GM18873 (cell line): ENCODE measurements at regions not wholly inside any gene's neighbourhood (a gene's known extent, or its start where the extent isn't known, plus 50 kb on each side); places are given as distances from the start of the nearest gene placed in this dataset.

Experiments used
- ATAC-seq: cut with Tn5 transposase; IDR thresholded peaks from one replicate; pipeline ENCODE4 v1.9.1; 2021; ENCODE audit warnings: mild to moderate bottlenecking, moderate library complexity, moderate number of reproducible peaks; ENCODE audit not compliant: unreplicated experiment, low FRiP score

DNA sequence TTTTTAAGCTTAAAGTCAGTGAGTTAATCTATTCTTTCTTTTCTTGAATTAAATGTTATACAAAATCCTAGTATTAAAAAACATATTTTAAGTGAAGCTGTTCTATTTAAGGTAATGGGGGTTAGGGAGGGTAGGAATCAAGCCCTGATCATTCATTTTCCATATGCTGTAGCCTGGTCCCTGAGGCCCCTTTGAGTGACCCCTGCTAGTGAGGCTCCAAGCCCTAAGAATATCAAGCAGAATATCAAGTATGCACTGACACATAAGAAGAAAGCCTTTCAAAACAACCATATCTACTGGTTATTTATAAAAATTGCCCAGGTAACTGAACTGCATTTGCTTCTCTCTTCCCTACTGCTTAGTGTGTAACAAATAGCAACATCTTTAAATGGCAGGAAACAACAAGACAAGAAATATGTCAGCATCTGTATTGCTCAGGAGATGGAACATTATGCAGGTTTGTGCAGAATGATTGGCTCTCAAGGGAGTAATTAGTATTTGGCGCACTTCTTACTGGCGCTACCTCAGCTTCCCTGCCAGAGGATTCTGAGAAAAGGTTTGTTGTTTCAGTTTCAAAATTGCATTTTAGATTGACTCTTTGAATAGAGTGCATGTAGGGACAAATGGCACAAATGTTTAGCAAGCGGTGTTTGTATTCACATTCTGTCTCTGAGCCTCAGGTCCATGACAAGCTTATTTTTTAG is 223.0 kb downstream of the DUSP6 start:
- no peak for ATAC-seq

- ATAC-seq, result no peak
Observed at GRCh38 chr12:89126712-89127111, 225.6 kb downstream of the DUSP6 start.

- no peak for ATAC-seq
Observed at GRCh38 chr12:89122852-89123251, 229.4 kb downstream of the DUSP6 start.

- ATAC-seq, result no peak
Observed at GRCh38 chr12:89117448-89118034, 234.8 kb downstream of the DUSP6 start.

DNA sequence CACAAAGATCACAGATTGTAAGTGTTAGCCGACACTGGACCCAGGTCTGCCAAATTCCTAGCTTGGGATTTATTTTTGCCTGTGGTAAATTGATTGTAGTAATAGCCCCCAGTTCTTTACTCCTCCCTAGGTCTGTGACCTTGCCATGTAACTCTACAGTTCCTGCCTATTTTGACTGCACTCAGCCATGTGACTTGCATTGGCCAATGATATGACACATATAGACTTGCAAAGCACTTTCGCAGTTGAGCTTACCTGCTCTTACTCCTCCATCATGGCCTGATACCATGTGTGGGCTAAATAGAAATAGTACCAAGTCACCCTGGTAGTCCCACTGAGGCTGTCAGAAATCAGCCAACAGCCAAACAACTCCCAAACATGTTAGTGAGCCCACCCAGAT is 240.3 kb downstream of the DUSP6 start:
- ATAC-seq, result no peak

- no peak for ATAC-seq
Observed at GRCh38 chr12:89108265-89108664, 244.0 kb downstream of the DUSP6 start.

DNA sequence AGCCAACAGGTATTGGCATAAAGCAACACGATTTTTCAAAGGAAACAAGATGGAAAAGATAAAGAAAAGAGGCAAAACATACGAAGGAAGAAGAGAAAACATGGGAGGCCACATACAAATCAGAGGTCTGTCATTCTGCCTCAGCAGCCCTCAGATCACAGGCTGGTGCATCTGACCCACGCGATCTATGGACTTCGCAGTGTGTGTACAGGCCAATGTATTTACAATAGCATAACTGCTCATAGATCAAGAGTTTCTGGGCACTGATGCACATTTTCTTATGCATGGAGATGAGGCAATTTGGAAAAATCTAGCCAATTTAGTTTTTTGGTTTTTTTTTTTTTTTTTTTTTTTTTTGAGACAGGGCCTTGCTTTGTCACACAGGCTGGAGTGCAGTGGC is 245.4 kb downstream of the DUSP6 start:
- ATAC-seq, result no peak

DNA sequence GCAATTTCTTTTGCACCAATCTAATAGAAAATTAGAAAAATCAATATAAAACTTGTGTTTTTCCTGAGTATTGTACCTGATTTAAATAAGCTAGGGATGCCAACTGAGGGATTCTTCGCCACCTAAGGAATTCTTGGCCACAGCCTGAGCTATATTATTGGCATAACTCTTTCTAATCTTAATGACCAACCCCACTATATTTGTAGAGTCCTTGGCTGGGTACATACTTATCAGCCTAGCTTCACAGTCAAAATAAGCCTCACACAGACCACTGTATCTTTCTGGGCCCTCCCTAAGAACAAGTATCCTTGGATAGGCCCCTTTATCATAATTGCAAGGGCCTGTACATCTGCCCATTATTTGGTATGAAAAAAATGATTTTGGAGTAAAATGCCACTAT is 247.1 kb downstream of the DUSP6 start:
- no peak for ATAC-seq

DNA sequence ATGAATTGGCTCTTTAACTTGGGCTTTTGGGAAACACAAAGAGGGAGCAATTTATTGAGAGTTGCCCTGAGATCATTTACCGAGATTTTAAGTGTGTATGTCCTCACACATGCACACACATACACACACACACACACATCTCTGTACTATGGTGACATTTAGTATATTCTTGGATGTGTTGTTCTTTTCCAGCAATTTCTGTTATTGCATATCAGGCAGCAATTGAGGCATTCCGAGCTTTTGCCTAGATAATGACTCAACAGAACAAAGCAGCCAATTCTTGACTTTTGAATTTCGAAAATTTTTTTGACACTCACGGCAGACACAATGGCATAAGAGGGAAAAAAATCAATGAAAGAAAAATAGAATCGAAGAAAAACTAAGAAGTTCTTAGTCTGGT is 248.5 kb downstream of the DUSP6 start:
- no peak for ATAC-seq

GRCh38 chr12:89101440-89101839 is 250.9 kb downstream of the DUSP6 start:
- no peak for ATAC-seq

- no peak for ATAC-seq
Observed at GRCh38 chr12:89098441-89099112, 253.7 kb downstream of the DUSP6 start.

DNA sequence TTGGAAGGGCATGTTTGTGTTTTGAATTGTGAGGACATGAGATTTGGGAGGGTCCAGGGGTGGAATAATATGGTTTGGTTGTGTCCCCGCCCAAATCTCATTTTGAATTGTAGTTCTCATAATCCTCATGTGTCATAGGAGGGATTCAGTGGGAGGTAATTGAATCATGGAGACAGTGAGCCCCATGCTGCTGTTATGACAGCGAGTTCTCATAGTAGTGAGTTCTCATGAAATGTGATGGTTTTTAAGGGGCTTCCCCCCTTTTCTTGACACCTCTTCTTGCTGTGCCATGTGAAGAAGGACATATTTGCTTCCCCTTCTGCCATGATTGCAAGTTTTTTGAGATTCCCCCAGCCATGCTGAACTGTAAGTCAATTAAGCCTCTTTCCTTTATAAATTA is 260.0 kb downstream of the DUSP6 start:
- no peak for ATAC-seq

GRCh38 chr12:89091293-89091841 is 260.9 kb downstream of the DUSP6 start:
- no peak for ATAC-seq

- ATAC-seq, result no peak
Observed at GRCh38 chr12:89089264-89089663, 263.0 kb downstream of the DUSP6 start.

- no peak for ATAC-seq
Observed at GRCh38 chr12:89087876-89088275, 264.4 kb downstream of the DUSP6 start.

- ATAC-seq, result no peak
Observed at GRCh38 chr12:89087149-89087825, 265.0 kb downstream of the DUSP6 start.

DNA sequence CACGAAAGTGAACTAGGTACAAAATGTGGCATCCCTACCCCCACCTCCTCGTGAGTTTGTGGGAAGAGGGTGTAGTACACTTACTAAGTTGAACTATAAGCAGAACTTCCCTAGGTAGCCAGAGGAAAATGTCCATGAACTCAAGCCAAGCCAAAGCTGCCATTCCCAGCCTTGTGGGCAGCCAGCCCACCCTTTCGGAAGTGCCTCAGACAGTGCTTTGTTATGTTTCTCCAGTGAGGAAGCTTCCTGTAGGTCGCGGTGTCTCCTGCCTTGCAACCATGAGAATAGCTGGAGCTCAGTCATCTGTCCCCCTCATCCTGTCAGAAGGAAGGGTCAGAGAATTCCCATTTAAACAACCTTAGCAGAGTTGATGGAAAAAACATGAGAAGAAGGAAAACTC is 266.9 kb downstream of the DUSP6 start:
- ATAC-seq, result no peak

- ATAC-seq, result no peak
Observed at GRCh38 chr12:89084751-89085150, 267.6 kb downstream of the DUSP6 start.

DNA sequence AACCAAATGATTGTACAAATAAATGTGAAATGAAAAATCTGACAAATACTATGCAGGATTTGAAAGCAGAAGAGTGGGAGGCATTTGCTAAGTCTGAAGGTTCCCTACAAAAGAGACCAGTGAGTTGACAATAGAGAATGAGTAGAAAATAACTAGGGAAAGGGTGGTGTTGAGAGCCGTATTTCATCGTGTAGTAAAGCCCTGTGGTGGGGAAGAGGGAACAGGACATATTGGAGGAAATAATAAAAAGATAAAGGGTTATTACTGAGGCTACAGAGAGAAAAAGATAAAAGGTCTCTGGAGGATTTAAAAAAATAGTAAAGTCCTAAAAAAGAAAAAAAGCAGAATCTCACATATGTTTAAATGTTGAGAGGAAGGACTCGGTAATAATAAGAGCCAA is 268.8 kb downstream of the DUSP6 start:
- no peak for ATAC-seq

GRCh38 chr12:89082370-89082753 is 269.9 kb downstream of the DUSP6 start:
- ATAC-seq, result no peak

DNA sequence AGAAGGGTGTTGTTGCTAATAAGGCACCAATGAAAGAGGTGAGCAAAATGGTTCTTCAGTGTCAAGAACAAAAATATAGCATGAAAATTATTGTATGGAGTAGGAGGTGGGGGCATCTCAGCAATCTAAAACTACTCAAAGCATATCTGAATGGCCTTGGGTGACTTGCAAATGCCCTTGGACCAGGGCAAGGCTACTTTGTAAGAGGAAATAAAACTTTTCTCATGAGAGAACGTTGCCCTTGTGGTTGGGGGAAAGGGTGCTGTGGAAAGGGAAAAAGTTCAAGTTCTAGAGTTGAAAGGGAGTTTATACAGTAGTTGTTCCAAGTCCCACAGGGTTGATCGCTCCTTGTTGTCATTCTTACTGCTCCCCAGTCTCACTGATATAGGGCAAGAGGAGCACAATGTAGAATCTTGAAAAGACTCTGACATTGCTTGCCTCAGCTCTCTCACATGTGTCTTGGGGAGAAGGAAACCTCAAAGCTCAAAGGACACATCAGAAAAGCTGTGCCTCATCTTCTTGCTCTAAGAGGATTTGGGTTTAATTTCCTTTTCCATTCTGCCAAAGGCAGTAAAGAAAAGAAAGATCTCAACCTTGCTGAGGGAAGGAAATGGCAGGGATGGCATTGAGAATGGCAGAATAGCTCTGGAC is 270.5 kb downstream of the DUSP6 start:
- ATAC-seq, result no peak
